GM12875 (cell line): ENCODE measurements at regions not wholly inside any gene's neighbourhood (a gene's known extent, or its start where the extent isn't known, plus 50 kb on each side); places are given as distances from the start of the nearest gene placed in this dataset.

Source experiments
- H3K4me3 ChIP-seq: one replicate; pipeline ENCODE4 v1.5.1; 2011; ENCODE audit warnings: low read depth, low read length, control low read depth
- CTCF ChIP-seq: IDR thresholded peaks from 2 replicates; pipeline ENCODE4 v1.5.1; 2011; ENCODE audit warnings: low read depth, mild to moderate bottlenecking, control low read depth, inconsistent platforms, low read length, moderate library complexity, borderline replicate concordance; ENCODE audit not compliant: insufficient read depth

- TF ChIP-seq CTCF, result no peak
- H3K4me3 ChIP-seq, result no peak overlapping the region
These were observed 163.2 kb upstream of the KLF7 start for GRCh38 chr2:207328944-207329386.

GRCh38 chr2:207330912-207331311, 165.2 kb upstream of the KLF7 start:
- TF ChIP-seq CTCF, result no peak
- no peak overlapping the region for H3K4me3 ChIP-seq

- TF ChIP-seq CTCF, result no peak
- H3K4me3 ChIP-seq, result no peak overlapping the region
These were observed 165.9 kb upstream of the KLF7 start for GRCh38 chr2:207331674-207332073.

- no peak for TF ChIP-seq CTCF
- no peak overlapping the region for H3K4me3 ChIP-seq
These were observed 166.9 kb upstream of the KLF7 start for GRCh38 chr2:207332480-207333212.

- no peak overlapping the region for H3K4me3 ChIP-seq
These were observed 168.0 kb upstream of the KLF7 start for GRCh38 chr2:207333599-207334300.

GRCh38 chr2:207334301-207334623, 168.5 kb upstream of the KLF7 start:
- TF ChIP-seq CTCF, result no peak
- H3K4me3 ChIP-seq, result peak overlapping the region; percentile 8

More at GRCh38 chr2:207333599-207334300, 168.0 kb upstream of the KLF7 start:
- no peak for TF ChIP-seq CTCF
